Neural crest cell (in vitro differentiated cells): ENCODE measurements at regions not wholly inside any gene's neighbourhood (a gene's known extent, or its start where the extent isn't known, plus 50 kb on each side); places are given as distances from the start of the nearest gene placed in this dataset.

Source experiments
- DNase-seq: peaks from one replicate; pipeline ENCODE4 v3.0.0; 2021; ENCODE audit warnings: low read depth, mixed read lengths, low spot score
- H3K27ac Mint-ChIP-seq: one replicate; pipeline ENCODE4 v1.8.0; 2021; ENCODE audit warnings: mild to moderate bottlenecking, mixed read lengths; ENCODE audit not compliant: unreplicated experiment
- H3K27me3 Mint-ChIP-seq: 2 replicates; pipeline ENCODE4 v1.8.0; 2021; ENCODE audit warnings: low read depth, mild to moderate bottlenecking, mixed read lengths
- H3K36me3 Mint-ChIP-seq: 2 replicates; pipeline ENCODE4 v1.8.0; 2021; ENCODE audit warnings: low read depth, mild to moderate bottlenecking, mixed read lengths
- H3K4me1 Mint-ChIP-seq: 2 replicates; pipeline ENCODE4 v1.8.0; 2021; ENCODE audit warnings: mixed read lengths
- H3K4me3 Mint-ChIP-seq: one replicate; pipeline ENCODE4 v1.8.0; 2021; ENCODE audit warnings: mild to moderate bottlenecking, mixed read lengths
- H3K9me3 Mint-ChIP-seq: 2 replicates; pipeline ENCODE4 v1.8.0; 2021; ENCODE audit warnings: mixed read lengths
- CTCF ChIP-seq: fragments of 200-600 bp; sonication (generic); conservative IDR thresholded peaks from 2 replicates; pipeline ENCODE4 v1.5.0; 2021; ENCODE audit warnings: antibody characterized with exemption, mild to moderate bottlenecking

DNA sequence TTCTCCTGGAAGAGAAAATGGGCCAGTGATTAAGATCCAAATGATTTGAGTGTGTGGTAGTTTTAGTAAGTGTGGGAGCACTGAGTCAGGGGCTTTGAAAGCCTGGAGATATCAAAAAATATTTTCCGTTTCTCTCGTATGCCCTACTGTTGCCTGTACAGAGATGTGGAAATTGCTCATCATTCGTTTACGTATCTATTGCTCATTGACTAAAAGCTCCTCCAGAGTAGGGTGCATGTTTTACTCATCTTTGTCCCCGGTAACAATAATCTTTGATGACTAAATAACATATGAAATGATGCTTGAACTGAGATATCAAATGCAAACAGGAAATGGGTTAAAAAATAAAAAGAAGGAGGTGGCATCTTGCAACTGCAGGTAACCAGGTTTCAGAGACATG, 114.2 kb upstream of the FST start:
- DNase-seq: no peak
- no peaks in the 10 kb centered on the region for H3K9me3 Mint-ChIP-seq
- no peak overlapping the region for H3K27ac Mint-ChIP-seq
- H3K4me1 Mint-ChIP-seq: peaks cover 4% of the 10 kb centered on the region
- H3K36me3 Mint-ChIP-seq: no peaks in the 10 kb centered on the region
- no peak overlapping the region for H3K4me3 Mint-ChIP-seq
- no peaks in the 10 kb centered on the region for H3K27me3 Mint-ChIP-seq
- no peak for TF ChIP-seq CTCF

GRCh38 chr5:53367727-53368126, 112.7 kb upstream of the FST start:
- no peak overlapping the region for H3K4me3 Mint-ChIP-seq
- H3K9me3 Mint-ChIP-seq: no peaks in the 10 kb centered on the region
- H3K27me3 Mint-ChIP-seq: no peaks in the 10 kb centered on the region
- H3K4me1 Mint-ChIP-seq: peaks cover 4% of the 10 kb centered on the region
- no peak for TF ChIP-seq CTCF
- no peak for DNase-seq
- H3K36me3 Mint-ChIP-seq: no peaks in the 10 kb centered on the region
- H3K27ac Mint-ChIP-seq: no peak overlapping the region

GRCh38 chr5:53368516-53368915, 111.9 kb upstream of the FST start:
- no peak overlapping the region for H3K4me3 Mint-ChIP-seq
- peaks cover 4% of the 10 kb centered on the region for H3K4me1 Mint-ChIP-seq
- H3K36me3 Mint-ChIP-seq: no peaks in the 10 kb centered on the region
- no peak for TF ChIP-seq CTCF
- no peaks in the 10 kb centered on the region for H3K27me3 Mint-ChIP-seq
- peaks cover 3% of the 10 kb centered on the region for H3K9me3 Mint-ChIP-seq
- DNase-seq: no peak
- no peak overlapping the region for H3K27ac Mint-ChIP-seq

DNA sequence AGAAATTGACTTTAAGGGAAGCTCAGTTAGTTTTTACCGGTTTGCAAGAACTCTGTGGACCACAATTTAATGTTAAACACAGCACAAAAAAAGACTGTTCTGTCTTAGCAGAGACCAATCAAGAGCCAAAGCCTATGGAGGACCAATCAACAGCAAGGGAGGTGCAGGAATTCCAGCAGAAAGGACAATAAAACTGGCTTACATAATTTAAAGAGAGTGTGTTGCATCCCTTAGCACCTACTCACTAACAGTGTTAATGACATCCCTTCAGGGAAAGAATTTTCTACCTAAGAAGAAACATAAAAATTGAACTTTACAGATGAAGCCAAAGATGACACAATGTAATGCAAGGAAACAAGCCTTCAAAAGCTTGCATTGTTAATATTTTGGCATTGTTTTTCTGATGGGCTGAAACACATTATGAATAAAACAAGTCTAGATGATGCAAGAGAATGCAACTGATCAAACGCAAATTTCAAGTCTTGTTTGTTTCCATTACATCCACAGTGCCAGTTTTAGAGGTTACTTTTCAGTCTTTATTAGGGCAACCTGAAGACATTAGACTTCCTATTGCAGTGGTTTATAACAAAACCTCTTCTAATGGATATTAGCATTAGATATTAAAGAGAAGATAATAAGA, 111.3 kb upstream of the FST start:
- DNase-seq: no peak
- Mint-ChIP-seq H3K27ac (no peak overlapping the region), H3K36me3 (no peaks in the 10 kb centered on the region), H3K4me1 (peaks cover under 1% of the 10 kb centered on the region), H3K27me3 (no peaks in the 10 kb centered on the region), H3K4me3 (no peak overlapping the region), H3K9me3 (peaks cover 6% of the 10 kb centered on the region)
- TF ChIP-seq CTCF: no peak

GRCh38 chr5:53369681-53370080, 110.7 kb upstream of the FST start:
- DNase-seq: no peak
- TF ChIP-seq CTCF: no peak
- H3K9me3 Mint-ChIP-seq: peaks cover 6% of the 10 kb centered on the region
- H3K4me3 Mint-ChIP-seq: no peak overlapping the region
- H3K4me1 Mint-ChIP-seq: no peaks in the 10 kb centered on the region
- H3K27ac Mint-ChIP-seq: no peak overlapping the region
- H3K27me3 Mint-ChIP-seq: no peaks in the 10 kb centered on the region
- H3K36me3 Mint-ChIP-seq: no peaks in the 10 kb centered on the region
